Activated CD8-positive, alpha-beta memory T cell treated with anti-CD3 and anti-CD28 coated beads, Interleukin-2, amount 10 ng/mL, durations not matched to agents 7 days and 5 days (primary cell): ENCODE measurements at regions not wholly inside any gene's neighbourhood (a gene's known extent, or its start where the extent isn't known, plus 50 kb on each side); places are given as distances from the start of the nearest gene placed in this dataset.
"Not testable (repeated sequence)": the region's sequence is repeated elsewhere in the genome, so short reads cannot be mapped to it uniquely, and the experiment has no call there.

ENCODE experiments used
- ATAC-seq: fragments of 150-1000 bp; cut with Tn5 transposase; one replicate; pipeline ENCODE4 v1.10.0; 2021; ENCODE audit warnings: moderate library complexity
- CTCF ChIA-PET: fragments of 350-600 bp; sonication (Branson Sonifier 250); formaldehyde crosslinking; loops from one replicate; lab custom pipeline; 2021; ENCODE audit warnings: antibody characterized with exemption; lab: Charles Lee
- DNase-seq: peaks from one replicate; pipeline ENCODE4 v3.0.0-alpha.2; 2020
- H3K27ac Mint-ChIP-seq: one replicate; pipeline ENCODE4 v1.8.0; 2021; ENCODE audit warnings: mild to moderate bottlenecking, mixed read lengths
- H3K27me3 Mint-ChIP-seq: one replicate; pipeline ENCODE4 v1.8.0; 2021; ENCODE audit warnings: mixed read lengths
- H3K36me3 Mint-ChIP-seq: one replicate; pipeline ENCODE4 v1.8.0; 2021; ENCODE audit warnings: mild to moderate bottlenecking, mixed read lengths
- H3K4me1 Mint-ChIP-seq: one replicate; pipeline ENCODE4 v1.8.0; 2021; ENCODE audit warnings: mixed read lengths
- H3K4me3 Mint-ChIP-seq: one replicate; pipeline ENCODE4 v1.8.0; 2021; ENCODE audit warnings: mild to moderate bottlenecking, moderate library complexity, mixed read lengths
- H3K9me3 Mint-ChIP-seq: one replicate; pipeline ENCODE4 v1.8.0; 2022; ENCODE audit warnings: low read depth, mixed read lengths

- H3K27ac Mint-ChIP-seq, H3K4me1 Mint-ChIP-seq, H3K36me3 Mint-ChIP-seq, H3K4me3 Mint-ChIP-seq, ATAC-seq, CTCF ChIA-PET, H3K9me3 Mint-ChIP-seq, DNase-seq: not testable (repeated sequence)
- H3K27me3 Mint-ChIP-seq: peaks cover 14% of the 10 kb centered on the region
Observed at GRCh38 chr3:150320971-150321370, 87.1 kb upstream of the TSC22D2 start.

DNA sequence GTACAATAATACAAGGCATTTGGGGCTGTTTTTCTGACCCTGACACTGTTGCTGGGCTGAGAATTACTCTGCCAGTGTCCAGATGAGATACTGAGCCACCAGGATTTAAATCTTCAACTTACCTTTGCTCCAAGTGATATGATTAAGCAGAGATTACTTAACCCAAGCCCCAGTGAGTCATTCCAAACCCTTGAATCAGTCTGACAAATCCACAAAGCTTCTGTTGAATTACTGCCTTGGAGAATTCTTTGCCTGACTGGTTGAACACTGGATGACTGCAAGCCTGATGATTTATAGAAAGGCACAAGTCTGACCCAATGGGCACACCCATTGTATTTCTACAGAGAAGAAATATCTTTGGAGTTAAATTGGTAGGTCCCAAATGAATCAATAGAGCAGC lies 88.2 kb upstream of the TSC22D2 start:
- DNase-seq (no peak), ATAC-seq (no peak)
- no peak overlapping the region for H3K4me3 Mint-ChIP-seq
- H3K27ac Mint-ChIP-seq: no peak overlapping the region
- CTCF ChIA-PET: interaction anchor here (0.8 kb wide), 1 partner anchor 47 kb away, joined by 3 read pairs; no protein-coding TSS in a partner anchor
- H3K27me3 Mint-ChIP-seq: peaks cover 19% of the 10 kb centered on the region
- H3K36me3 Mint-ChIP-seq: no peaks in the 10 kb centered on the region
- H3K9me3 Mint-ChIP-seq: no peaks in the 10 kb centered on the region
- no peaks in the 10 kb centered on the region for H3K4me1 Mint-ChIP-seq

DNA sequence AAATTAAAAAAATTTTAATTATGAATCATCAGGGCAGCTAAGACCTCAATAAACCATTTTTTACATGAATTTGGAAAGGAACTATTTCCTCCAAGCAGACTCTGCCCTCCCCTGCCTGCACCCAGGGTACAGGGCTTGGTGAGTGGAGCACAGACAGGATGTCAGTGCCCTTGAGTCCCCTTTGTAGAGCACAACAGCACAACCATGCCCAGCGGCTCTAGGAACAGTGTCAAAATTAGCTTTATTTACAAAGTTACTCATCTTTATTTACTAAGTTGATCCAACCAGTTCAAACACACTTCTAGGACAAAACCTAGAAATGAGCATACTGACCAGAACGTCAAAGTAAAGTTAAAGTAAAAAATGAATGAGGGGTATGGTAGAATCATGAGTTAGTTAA lies 90.6 kb upstream of the TSC22D2 start:
- no peaks in the 10 kb centered on the region for H3K36me3 Mint-ChIP-seq
- peaks cover 21% of the 10 kb centered on the region for H3K27me3 Mint-ChIP-seq
- DNase-seq: no peak
- H3K9me3 Mint-ChIP-seq: no peaks in the 10 kb centered on the region
- H3K4me3 Mint-ChIP-seq: no peak overlapping the region
- CTCF ChIA-PET: interaction anchor here (1.3 to 1.4 kb wide), 2 partner anchors 11 to 14 kb away, joined by 3 read pairs; no protein-coding TSS in a partner anchor
- no peak overlapping the region for H3K27ac Mint-ChIP-seq
- H3K4me1 Mint-ChIP-seq: no peaks in the 10 kb centered on the region
- no peak for ATAC-seq

DNA sequence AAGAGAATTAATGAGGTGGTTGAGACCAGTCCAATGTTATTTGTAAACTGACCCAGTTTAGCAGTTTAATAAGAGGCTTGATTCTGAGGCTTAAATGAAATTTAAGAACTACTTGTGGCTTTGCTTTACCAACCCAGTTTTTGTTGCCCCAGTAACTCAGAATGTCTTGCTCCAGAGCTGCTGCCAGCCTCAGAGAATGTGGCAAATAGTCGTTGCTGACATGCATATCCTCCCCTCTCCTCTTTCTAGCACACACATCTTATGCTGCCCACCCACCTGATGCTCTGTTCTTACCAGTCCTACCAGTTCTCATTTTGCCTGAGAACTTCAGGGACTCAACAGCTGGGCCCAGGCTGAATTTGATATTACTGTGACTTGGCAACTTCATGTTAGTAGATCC lies 92.4 kb upstream of the TSC22D2 start:
- H3K27ac Mint-ChIP-seq: no peak overlapping the region
- DNase-seq (no peak), ATAC-seq (no peak)
- H3K36me3 Mint-ChIP-seq: no peaks in the 10 kb centered on the region
- H3K4me1 Mint-ChIP-seq: no peaks in the 10 kb centered on the region
- H3K4me3 Mint-ChIP-seq: no peak overlapping the region
- CTCF ChIA-PET: interaction anchor here (1.2 kb wide), 1 partner anchor 17 kb away, joined by 3 read pairs; no protein-coding TSS in a partner anchor
- peaks cover 28% of the 10 kb centered on the region for H3K27me3 Mint-ChIP-seq
- H3K9me3 Mint-ChIP-seq: no peaks in the 10 kb centered on the region

DNA sequence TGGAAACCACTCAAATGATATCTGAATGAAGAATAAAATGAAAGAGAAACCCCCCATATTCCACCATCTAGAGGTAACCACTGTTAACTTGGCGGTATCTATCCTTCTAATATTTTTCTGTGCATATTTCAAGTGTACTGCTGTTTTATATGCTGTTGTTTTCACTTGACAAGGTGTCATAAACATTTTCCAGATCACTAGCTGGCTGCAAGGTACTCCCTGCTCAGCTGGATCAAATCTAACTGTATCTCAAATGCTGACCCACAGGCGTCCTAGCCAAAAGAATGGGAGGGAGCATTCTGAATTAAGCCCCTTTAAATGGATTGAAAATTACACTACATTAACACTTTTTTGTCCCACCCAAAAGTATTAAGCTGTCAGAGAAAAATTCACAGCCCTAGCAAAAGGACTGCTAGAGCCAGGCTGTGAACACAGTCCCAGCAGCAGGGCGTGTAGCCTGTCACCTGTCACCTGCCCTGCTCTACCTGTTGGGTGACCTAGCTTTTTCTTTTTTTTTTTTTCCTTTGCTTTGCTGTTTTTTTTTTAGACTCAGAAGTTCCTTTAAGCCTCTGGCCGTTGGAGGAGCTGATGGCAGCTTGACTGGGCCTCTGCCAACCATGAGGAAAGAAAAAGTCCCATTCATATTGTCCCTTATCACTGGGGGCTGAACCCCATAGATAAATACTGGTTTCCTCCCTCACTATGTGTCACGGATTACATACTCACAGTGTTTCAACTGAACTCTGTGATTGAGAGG lies 93.7 kb upstream of the TSC22D2 start:
- CTCF ChIA-PET: no interaction called here
- ATAC-seq: no peak
- H3K36me3 Mint-ChIP-seq: no peaks in the 10 kb centered on the region
- H3K4me3 Mint-ChIP-seq: no peak overlapping the region
- H3K27ac Mint-ChIP-seq: no peak overlapping the region
- no peak for DNase-seq
- H3K27me3 Mint-ChIP-seq: peaks cover 36% of the 10 kb centered on the region
- H3K9me3 Mint-ChIP-seq: no peaks in the 10 kb centered on the region
- no peaks in the 10 kb centered on the region for H3K4me1 Mint-ChIP-seq

GRCh38 chr3:150312018-150312657 lies 96.0 kb upstream of the TSC22D2 start:
- H3K27ac Mint-ChIP-seq: no peak overlapping the region
- no peak overlapping the region for H3K4me3 Mint-ChIP-seq
- CTCF ChIA-PET: interaction anchor here (1.6 kb wide), 1 partner anchor 183 kb away, joined by 6 read pairs; no protein-coding TSS in a partner anchor
- DNase-seq (no peak), ATAC-seq (no peak)
- no peaks in the 10 kb centered on the region for H3K4me1 Mint-ChIP-seq
- H3K27me3 Mint-ChIP-seq: peaks cover 47% of the 10 kb centered on the region
- H3K9me3 Mint-ChIP-seq: no peaks in the 10 kb centered on the region
- H3K36me3 Mint-ChIP-seq: no peaks in the 10 kb centered on the region

- peaks cover 51% of the 10 kb centered on the region for H3K27me3 Mint-ChIP-seq
- no peaks in the 10 kb centered on the region for H3K36me3 Mint-ChIP-seq
- no peak overlapping the region for H3K27ac Mint-ChIP-seq
- no peaks in the 10 kb centered on the region for H3K4me1 Mint-ChIP-seq
- no peak for ATAC-seq
- CTCF ChIA-PET: interaction anchor here (1.3 to 1.6 kb wide), 2 partner anchors 184 to 186 kb away, joined by 5 to 6 read pairs; no protein-coding TSS in a partner anchor
- DNase-seq: no peak
- no peak overlapping the region for H3K4me3 Mint-ChIP-seq
- H3K9me3 Mint-ChIP-seq: no peaks in the 10 kb centered on the region
Observed at GRCh38 chr3:150311156-150311555, 96.9 kb upstream of the TSC22D2 start.

DNA sequence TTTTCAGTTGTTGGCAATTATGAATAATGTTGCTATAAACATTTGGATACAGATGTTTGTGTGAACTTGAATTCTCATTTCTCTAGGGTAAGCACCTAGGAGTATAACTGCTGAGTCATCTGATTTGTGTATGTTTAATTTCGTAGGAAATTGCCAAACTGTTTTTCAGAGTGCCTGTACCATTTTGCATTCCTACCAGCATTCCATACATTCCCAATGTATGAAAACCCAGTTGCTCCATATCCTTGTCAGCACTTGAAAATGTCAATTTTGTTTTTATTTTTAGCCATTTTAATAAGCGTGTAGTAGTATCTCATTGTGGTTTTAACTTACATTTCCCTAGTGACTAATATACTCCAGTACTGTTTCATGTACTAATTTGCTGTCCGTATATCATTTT lies 98.5 kb upstream of the TSC22D2 start:
- CTCF ChIA-PET: no interaction called here
- no peak overlapping the region for H3K27ac Mint-ChIP-seq

DNA sequence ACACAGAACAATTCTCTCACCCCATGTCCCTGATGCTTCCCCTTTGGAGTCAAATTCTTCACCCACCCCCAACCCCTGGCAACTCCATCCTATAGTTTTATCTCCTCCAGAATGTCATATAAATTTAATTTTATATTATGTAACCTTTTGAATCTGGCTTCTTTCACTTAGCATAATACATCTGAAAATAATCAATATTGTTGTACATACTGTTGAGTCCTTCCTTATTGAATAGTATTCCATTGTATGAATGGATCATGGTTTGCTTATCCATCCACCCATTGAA lies 98.9 kb upstream of the TSC22D2 start:
- ATAC-seq: no peak
- Mint-ChIP-seq H3K36me3 (no peaks in the 10 kb centered on the region), H3K9me3 (no peaks in the 10 kb centered on the region), H3K27me3 (peaks cover 53% of the 10 kb centered on the region), H3K4me3 (no peak overlapping the region), H3K27ac (no peak overlapping the region), H3K4me1 (no peaks in the 10 kb centered on the region)
- DNase-seq: no peak
- CTCF ChIA-PET: no interaction called here

More for the DNA sequence above, 98.5 kb upstream of the TSC22D2 start:
- peaks cover 53% of the 10 kb centered on the region for H3K27me3 Mint-ChIP-seq
- ATAC-seq: no peak
- H3K4me1 Mint-ChIP-seq: no peaks in the 10 kb centered on the region
- H3K4me3 Mint-ChIP-seq: no peak overlapping the region
- no peaks in the 10 kb centered on the region for H3K36me3 Mint-ChIP-seq
- DNase-seq: no peak
- H3K9me3 Mint-ChIP-seq: no peaks in the 10 kb centered on the region

- DNase-seq: no peak
- Mint-ChIP-seq H3K27ac (no peak overlapping the region), H3K36me3 (no peaks in the 10 kb centered on the region), H3K9me3 (no peaks in the 10 kb centered on the region), H3K4me3 (no peak overlapping the region), H3K4me1 (no peaks in the 10 kb centered on the region), H3K27me3 (peaks cover 54% of the 10 kb centered on the region)
- ATAC-seq: no peak
- CTCF ChIA-PET: interaction anchor here (1.7 kb wide), 1 partner anchor 15 kb away, joined by 3 read pairs; no protein-coding TSS in a partner anchor
Observed at GRCh38 chr3:150308481-150309256, 99.4 kb upstream of the TSC22D2 start.

DNA sequence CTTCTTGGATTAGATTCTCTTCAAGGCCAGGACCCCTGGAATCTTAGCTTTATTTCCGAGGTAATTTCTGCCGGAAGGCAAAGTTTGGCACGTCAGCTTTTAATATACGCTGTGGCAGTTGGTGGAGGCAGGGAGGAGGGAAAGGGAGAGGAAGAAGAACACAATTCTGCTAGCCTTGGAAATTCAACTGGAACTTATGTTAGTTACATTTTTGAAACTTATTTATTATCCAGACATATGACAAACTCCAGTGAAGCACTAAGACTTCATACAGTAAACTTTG lies 100.1 kb upstream of the TSC22D2 start:
- Mint-ChIP-seq H3K36me3 (no peaks in the 10 kb centered on the region), H3K27ac (no peak overlapping the region), H3K4me3 (no peak overlapping the region), H3K9me3 (no peaks in the 10 kb centered on the region), H3K4me1 (no peaks in the 10 kb centered on the region), H3K27me3 (peaks cover 59% of the 10 kb centered on the region)
- ATAC-seq: no peak
- CTCF ChIA-PET: interaction anchor here (1.7 kb wide), 1 partner anchor 14 kb away, joined by 3 read pairs; no protein-coding TSS in a partner anchor
- DNase-seq: no peak

DNA sequence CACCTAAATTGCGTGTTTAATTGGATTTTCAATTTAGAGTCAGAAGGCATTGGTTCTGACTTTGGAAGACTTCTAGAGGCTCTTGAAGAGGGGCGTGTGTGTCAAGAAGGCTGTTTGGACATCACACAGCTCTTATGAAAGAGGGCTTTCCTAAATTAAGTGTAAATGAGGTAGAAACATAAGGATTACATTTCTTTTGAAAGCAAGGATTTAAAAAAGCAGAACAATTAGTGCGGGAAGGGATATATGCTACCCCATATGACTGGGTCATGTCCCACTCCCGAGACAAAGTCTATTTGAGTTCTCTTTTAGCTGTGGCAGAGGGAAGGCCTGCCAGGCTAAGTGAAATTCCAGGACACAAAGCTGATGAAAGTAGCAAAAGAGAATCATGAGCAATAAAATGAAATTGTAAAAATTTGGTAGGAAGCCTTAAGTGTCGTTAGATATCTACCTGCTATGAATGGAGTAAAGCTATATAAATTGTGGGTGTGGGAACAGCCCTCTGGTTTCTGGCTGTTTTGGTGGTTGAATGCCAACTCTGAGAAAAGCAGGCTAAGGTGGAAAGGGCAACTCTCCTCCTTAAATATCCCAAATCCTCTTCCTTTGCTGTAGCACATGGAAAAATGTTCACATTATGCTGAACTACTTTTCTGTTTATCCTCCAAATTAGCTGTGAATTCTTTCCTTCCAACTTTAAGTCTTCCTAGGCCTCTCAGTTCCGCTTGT lies 100.6 kb upstream of the TSC22D2 start:
- H3K4me3 Mint-ChIP-seq: no peak overlapping the region
- DNase-seq (no peak), ATAC-seq (no peak)
- no peaks in the 10 kb centered on the region for H3K36me3 Mint-ChIP-seq
- no peaks in the 10 kb centered on the region for H3K9me3 Mint-ChIP-seq
- H3K27me3 Mint-ChIP-seq: peaks cover 63% of the 10 kb centered on the region
- no peaks in the 10 kb centered on the region for H3K4me1 Mint-ChIP-seq
- no peak overlapping the region for H3K27ac Mint-ChIP-seq
- CTCF ChIA-PET: interaction anchor here (1.7 kb wide), 1 partner anchor 14 kb away, joined by 3 read pairs; no protein-coding TSS in a partner anchor

DNA sequence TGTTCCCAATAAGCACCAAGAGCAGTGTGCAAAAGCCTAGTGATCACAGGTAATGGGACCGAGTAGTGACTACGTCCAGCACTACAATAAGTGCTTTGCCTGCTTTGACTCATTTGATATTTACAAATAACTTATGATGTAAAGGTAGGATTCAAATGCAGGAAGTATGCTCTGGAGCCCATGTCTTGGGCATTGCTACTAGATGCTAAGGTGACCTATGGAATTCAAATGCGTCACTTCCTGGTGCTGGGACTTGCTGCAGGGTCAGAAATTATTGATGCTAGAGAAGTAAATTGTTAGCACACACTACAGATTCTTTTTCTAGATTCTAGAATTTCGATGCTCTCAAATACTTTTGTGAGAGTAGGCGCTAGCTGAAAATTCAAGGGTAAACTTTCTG lies 101.2 kb upstream of the TSC22D2 start:
- Mint-ChIP-seq H3K4me3 (no peak overlapping the region), H3K36me3 (no peaks in the 10 kb centered on the region), H3K9me3 (no peaks in the 10 kb centered on the region), H3K4me1 (no peaks in the 10 kb centered on the region), H3K27me3 (peaks cover 63% of the 10 kb centered on the region), H3K27ac (no peak overlapping the region)
- CTCF ChIA-PET: interaction anchor here (1.7 kb wide), 1 partner anchor 13 kb away, joined by 3 read pairs; no protein-coding TSS in a partner anchor
- no peak for ATAC-seq
- no peak for DNase-seq
